HEK293T (cell line): ENCODE measurements at regions not wholly inside any gene's neighbourhood (a gene's known extent, or its start where the extent isn't known, plus 50 kb on each side); places are given as distances from the start of the nearest gene placed in this dataset.

Experiments used
- CTCF ChIA-PET: fragments of 350-600 bp; formaldehyde crosslinking; extraction: SDS; loops from one replicate; lab custom pipeline; 2021; ENCODE audit warnings: antibody characterized with exemption, inconsistent platforms; lab: Yijun Ruan, JAX
- POLR2A ChIA-PET: fragments of 350-600 bp; formaldehyde crosslinking; extraction: SDS; loops from one replicate; lab custom pipeline; 2020; ENCODE audit warnings: antibody characterized with exemption, inconsistent platforms; lab: Yijun Ruan, JAX
- DNase-seq: peaks from one replicate; pipeline ENCODE4 v3.0.0; 2012; ENCODE audit warnings: mixed read lengths; ENCODE audit errors: extremely low spot score
- ARNT ChIP-seq: fragments of 450-650 bp; IDR thresholded peaks from 2 replicates; pipeline ENCODE4 v1.6.1; 2017; ENCODE audit warnings: mild to moderate bottlenecking
- BHLHE40 ChIP-seq: fragments of 450-650 bp; IDR thresholded peaks from 2 replicates; pipeline ENCODE4 v1.6.1; 2016; ENCODE audit warnings: mild to moderate bottlenecking, moderate library complexity, borderline replicate concordance
- CTBP1 ChIP-seq: fragments of 450-650 bp; IDR thresholded peaks from 2 replicates; pipeline ENCODE4 v1.6.1; 2016; ENCODE audit warnings: borderline replicate concordance
- ELF4 ChIP-seq: fragments of 450-650 bp; IDR thresholded peaks from 2 replicates; pipeline ENCODE4 v1.6.1; 2017; ENCODE audit warnings: antibody characterized with exemption
- FOXA1 ChIP-seq: fragments of 450-650 bp; IDR thresholded peaks from 2 replicates; pipeline ENCODE4 v1.6.1; 2016; ENCODE audit warnings: mild to moderate bottlenecking
- FOXK2 ChIP-seq: fragments of 450-650 bp; IDR thresholded peaks from 2 replicates; pipeline ENCODE4 v1.6.1; 2016; ENCODE audit warnings: mild to moderate bottlenecking
- FOXM1 ChIP-seq: fragments of 450-650 bp; IDR thresholded peaks from 2 replicates; pipeline ENCODE4 v1.6.1; 2017; ENCODE audit warnings: mild to moderate bottlenecking, borderline replicate concordance
- HDGF ChIP-seq: fragments of 450-650 bp; IDR thresholded peaks from 2 replicates; pipeline ENCODE4 v1.6.1; 2017; ENCODE audit warnings: antibody characterized with exemption, borderline replicate concordance
- L3MBTL2 ChIP-seq: fragments of 450-650 bp; conservative IDR thresholded peaks from 2 replicates; pipeline ENCODE4 v1.6.1; 2016; ENCODE audit warnings: mild to moderate bottlenecking
- LEF1 ChIP-seq: fragments of 450-650 bp; IDR thresholded peaks from 2 replicates; pipeline ENCODE4 v1.6.1; 2017; ENCODE audit warnings: mild to moderate bottlenecking, borderline replicate concordance
- NFRKB ChIP-seq: fragments of 450-650 bp; IDR thresholded peaks from 2 replicates; pipeline ENCODE4 v1.6.1; 2016; ENCODE audit warnings: mild to moderate bottlenecking, moderate library complexity
- SP1 ChIP-seq: fragments of 450-650 bp; IDR thresholded peaks from 2 replicates; pipeline ENCODE4 v1.6.1; 2017
- SUZ12 ChIP-seq: fragments of 450-650 bp; IDR thresholded peaks from 2 replicates; pipeline ENCODE4 v1.6.1; 2016; ENCODE audit warnings: mild to moderate bottlenecking
- TARDBP ChIP-seq: fragments of 450-650 bp; IDR thresholded peaks from 2 replicates; pipeline ENCODE4 v1.6.1; 2016
- ZNF384 ChIP-seq: fragments of 450-650 bp; IDR thresholded peaks from 2 replicates; pipeline ENCODE4 v1.6.1; 2016
- TF ChIP-seq, protein P1 (sequence below): fragments of 450-650 bp; IDR thresholded peaks from 2 replicates; pipeline ENCODE4 v1.6.1; 2016

- no peak for DNase-seq
- POLR2A ChIA-PET, result no interaction called here
- TF ChIP-seq FOXM1, result no peak
- no peak for TF ChIP-seq ELF4
- TF ChIP-seq TARDBP, result no peak
- TF ChIP-seq NFRKB, result no peak
- TF ChIP-seq ARNT, result no peak
- TF ChIP-seq FOXA1, result no peak
- no peak for TF ChIP-seq FOXK2
- TF ChIP-seq ZNF384, result no peak
- TF ChIP-seq HDGF, result no peak
- TF ChIP-seq SP1, result no peak
- TF ChIP-seq, protein P1, sequence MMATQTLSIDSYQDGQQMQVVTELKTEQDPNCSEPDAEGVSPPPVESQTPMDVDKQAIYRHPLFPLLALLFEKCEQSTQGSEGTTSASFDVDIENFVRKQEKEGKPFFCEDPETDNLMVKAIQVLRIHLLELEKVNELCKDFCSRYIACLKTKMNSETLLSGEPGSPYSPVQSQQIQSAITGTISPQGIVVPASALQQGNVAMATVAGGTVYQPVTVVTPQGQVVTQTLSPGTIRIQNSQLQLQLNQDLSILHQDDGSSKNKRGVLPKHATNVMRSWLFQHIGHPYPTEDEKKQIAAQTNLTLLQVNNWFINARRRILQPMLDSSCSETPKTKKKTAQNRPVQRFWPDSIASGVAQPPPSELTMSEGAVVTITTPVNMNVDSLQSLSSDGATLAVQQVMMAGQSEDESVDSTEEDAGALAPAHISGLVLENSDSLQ, result no peak
- no peak for TF ChIP-seq L3MBTL2
- no peak for TF ChIP-seq LEF1
- TF ChIP-seq CTBP1, result no peak
- no peak for TF ChIP-seq SUZ12
- no peak for TF ChIP-seq BHLHE40
- CTCF ChIA-PET, result no interaction called here
Observed at GRCh38 chr2:51299370-51299769, 267.4 kb upstream of the NRXN1 start.

DNA sequence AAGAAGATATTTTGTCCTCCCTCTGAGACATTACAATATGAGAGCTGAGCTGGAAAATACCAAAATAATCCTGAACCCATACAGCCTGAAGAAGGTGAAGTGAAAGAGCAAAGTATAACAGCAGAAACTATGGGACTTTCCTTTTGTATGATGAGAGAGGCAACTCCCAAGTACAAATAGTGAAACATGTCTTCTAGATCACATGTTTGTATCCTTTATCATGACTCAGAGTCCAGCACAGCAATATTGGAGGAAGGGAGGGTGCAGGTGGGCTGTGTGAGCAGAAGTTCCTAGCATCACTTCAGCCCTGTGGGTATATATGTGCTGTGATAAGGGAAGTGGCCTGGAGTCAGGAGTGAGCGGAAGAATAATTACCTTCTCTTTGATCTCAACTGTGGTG lies 265.6 kb upstream of the NRXN1 start:
- CTCF ChIA-PET, result no interaction called here
- TF ChIP-seq LEF1 (no peak), BHLHE40 (no peak), ELF4 (no peak), ZNF384 (no peak)
- POLR2A ChIA-PET, result no interaction called here
- no peak for DNase-seq

GRCh38 chr2:51293566-51294200 lies 261.8 kb upstream of the NRXN1 start:
- TF ChIP-seq FOXM1 (no peak), ARNT (no peak), CTBP1 (no peak), SP1 (no peak), ELF4 (no peak), NFRKB (no peak), HDGF (no peak), BHLHE40 (no peak), SUZ12 (no peak), L3MBTL2 (no peak), LEF1 (no peak), FOXA1 (no peak), TARDBP (no peak), FOXK2 (no peak), ZNF384 (no peak)
- TF ChIP-seq, protein P1, result no peak
- POLR2A ChIA-PET, result no interaction called here
- DNase-seq, result no peak
- CTCF ChIA-PET, result no interaction called here

DNA sequence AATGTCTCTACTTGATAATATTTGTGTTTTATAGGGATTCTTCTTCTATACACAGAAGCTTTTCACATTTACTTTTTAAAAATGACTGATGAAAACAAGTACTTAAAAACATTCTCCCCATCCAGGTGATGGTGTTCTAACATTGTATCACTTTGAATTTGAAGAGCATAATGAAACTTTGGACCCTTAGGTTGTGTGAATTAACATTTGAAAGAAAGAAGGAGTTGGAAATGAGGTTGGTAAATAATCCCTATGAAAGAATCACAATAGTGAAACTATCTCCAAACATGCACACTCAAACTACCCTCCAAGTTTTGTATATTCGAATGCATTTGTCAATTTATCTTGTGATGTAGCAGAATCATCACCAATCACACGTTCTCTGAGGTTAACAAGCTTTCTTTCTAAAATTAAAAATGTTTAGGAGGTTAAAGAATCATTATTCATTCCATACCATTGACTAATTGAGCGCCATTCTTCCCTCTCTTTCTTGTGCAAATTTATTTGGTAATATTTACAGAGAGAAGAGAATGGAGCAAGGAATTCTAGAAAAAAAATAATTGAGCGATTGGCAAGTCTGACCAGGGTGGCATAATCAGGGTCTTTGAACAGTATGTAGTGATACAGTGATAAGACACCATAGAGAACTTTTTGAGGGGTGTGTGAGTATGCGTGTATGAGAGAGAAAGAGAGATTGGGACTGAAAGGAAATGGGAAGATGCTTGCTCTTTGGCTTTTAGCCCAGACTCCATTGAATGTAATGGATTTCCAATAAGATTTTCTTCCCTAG lies 260.0 kb upstream of the NRXN1 start:
- no peak for DNase-seq
- POLR2A ChIA-PET, result no interaction called here
- CTCF ChIA-PET, result no interaction called here
- TF ChIP-seq CTBP1, result no peak
- TF ChIP-seq BHLHE40, result no peak
- TF ChIP-seq FOXA1, result no peak
- no peak for TF ChIP-seq SUZ12
- no peak for TF ChIP-seq FOXM1
- TF ChIP-seq TARDBP, result no peak
- TF ChIP-seq SP1, result no peak
- TF ChIP-seq NFRKB, result no peak
- no peak for TF ChIP-seq L3MBTL2
- no peak for TF ChIP-seq ARNT

- ChIA-PET POLR2A (no interaction called here), CTCF (no interaction called here)
- TF ChIP-seq SP1 (no peak), L3MBTL2 (no peak), ZNF384 (no peak), FOXA1 (no peak), HDGF (no peak), FOXK2 (no peak)
- DNase-seq, result no peak
Observed at GRCh38 chr2:51290725-51291124, 258.8 kb upstream of the NRXN1 start.

DNA sequence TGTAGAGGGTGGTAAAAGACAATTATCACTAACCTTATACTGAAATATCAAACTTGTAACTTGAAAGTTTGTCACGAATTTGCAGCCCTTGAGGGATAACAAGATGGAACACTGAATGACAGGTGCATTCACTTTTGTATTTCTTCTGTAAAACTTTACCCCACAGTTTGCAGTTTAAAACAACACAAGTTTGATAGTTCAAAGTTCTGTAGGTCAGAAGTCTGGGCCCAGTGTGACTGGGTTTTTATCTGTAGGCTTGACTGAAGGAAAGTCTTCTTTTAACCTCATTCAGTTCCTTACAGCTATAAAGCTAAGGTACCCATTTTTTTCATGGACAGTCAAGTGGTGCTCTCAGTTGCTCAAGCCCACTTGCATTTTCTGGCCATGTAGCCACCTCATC lies 257.1 kb upstream of the NRXN1 start:
- ChIA-PET CTCF (no interaction called here), POLR2A (no interaction called here)
- no peak for DNase-seq
- TF ChIP-seq L3MBTL2 (no peak), CTBP1 (no peak), ARNT (no peak), BHLHE40 (no peak), HDGF (no peak), SP1 (no peak), FOXK2 (no peak), NFRKB (no peak), TARDBP (no peak), FOXM1 (no peak), FOXA1 (no peak), ELF4 (no peak), ZNF384 (no peak), LEF1 (no peak), SUZ12 (no peak)
- TF ChIP-seq, protein P1, result no peak
